ENCODE measurements at regions not wholly inside any gene's neighbourhood (a gene's known extent, or its start where the extent isn't known, plus 50 kb on each side); places are given as distances from the start of the nearest gene placed in this dataset.
A peak's percentile ranks its signal among the peaks of the same experiment; 100 is the strongest.

DNA sequence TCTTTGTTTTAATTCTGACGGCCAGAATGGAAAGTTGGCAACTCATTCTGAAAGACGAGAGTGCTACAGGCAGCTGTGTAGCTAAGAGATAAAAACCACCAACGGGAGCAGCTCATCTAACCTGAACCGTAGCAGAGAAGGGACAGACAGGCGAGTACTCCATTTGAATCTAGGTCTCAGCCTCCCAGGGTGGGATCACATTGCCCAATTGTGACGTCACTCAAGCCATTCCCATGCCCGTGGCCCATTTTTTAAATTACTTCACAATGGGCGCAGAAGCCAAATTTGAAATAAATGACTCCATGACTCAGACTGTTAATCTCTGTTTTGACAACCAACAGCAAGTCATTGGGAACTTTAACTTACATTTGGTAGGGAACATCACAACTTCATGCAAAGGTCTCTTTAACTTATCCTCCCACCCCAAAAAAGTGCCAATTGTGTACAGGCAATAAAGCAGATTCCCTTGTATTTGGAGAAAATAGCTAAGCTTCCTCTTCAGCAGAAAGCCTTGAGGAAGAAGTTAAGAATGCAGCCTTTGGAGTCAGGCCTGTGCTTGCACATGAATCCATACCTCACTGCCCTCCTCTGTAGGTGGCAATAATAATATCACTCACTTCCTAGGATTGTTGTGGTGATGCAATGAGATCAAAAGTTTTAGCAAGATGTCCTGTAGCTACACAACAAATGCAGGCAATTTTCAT lies 93.2 kb upstream of the KIF5B start:
- Histone ChIP-seq H3K4me1 (ENCODE audit: control insufficient read depth in 1 of 2, insufficient read depth in 2 of 2, low read length in 2 of 2) (peaks cover 0 to 14% of the 10 kb centered on the region in 2 experiments; a peak in 2 of 4 replicates), H3K9ac (ENCODE audit: low read length) (no peak overlapping the region), H4K20me1 (ENCODE audit: insufficient read depth) (no peaks in the 10 kb centered on the region), H3K27me3 (ENCODE audit: insufficient read depth, low read length) (no peaks in the 10 kb centered on the region), H3K36me3 (ENCODE audit: control insufficient read depth in 1 of 2, insufficient read depth in 2 of 2, low read length in 2 of 2) (no peaks in the 10 kb centered on the region), H3K4me3 (replicated peaks in 1 of 2; ENCODE audit: low read depth in 1 of 2, low read length in 2 of 2) (no peak overlapping the region), H3K9me2 (ENCODE audit: insufficient read depth) (no peaks in the 10 kb centered on the region), H3K27ac (ENCODE audit: low read depth, low read length) (no peak overlapping the region), H3K9me3 (ENCODE audit: control insufficient read depth in 1 of 2, insufficient read depth in 1 of 2, low read depth in 1 of 2, low read length in 2 of 2) (no peaks in the 10 kb centered on the region), H3K4me2 (ENCODE audit: low read length) (peak overlapping the region; percentile 24), H2AFZ (ENCODE audit: low read depth, low read length, poor library complexity, severe bottlenecking) (no peak overlapping the region), H3K79me2 (ENCODE audit: insufficient read depth, low read length) (no peaks in the 10 kb centered on the region)
- ChIA-PET RAD21 (ENCODE audit: low non-redundant PET in 1 of 2, low total read pairs in 2 of 2, uncharacterized antibody in 2 of 2, unreplicated experiment in 2 of 2) (no interaction called here), POLR2A (interaction anchor here (0.5 to 2.1 kb wide), 3 partner anchors 10 to 1170 kb away, joined by 3 to 10 read pairs (median 3); no protein-coding TSS in a partner anchor), CTCF (interaction anchor here (1.0 kb wide), 1 partner anchor 10 kb away, joined by 3 read pairs; no protein-coding TSS in a partner anchor)
- no peak for TF ChIP-seq ZNF274 (IDR thresholded peaks at IDR 0.05; ENCODE audit: low read depth, low read length)
- TF ChIP-seq TCF7L2 (IDR thresholded peaks at IDR 0.05; ENCODE audit: borderline replicate concordance, extremely low read depth, insufficient read depth, insufficient read length): no peak
- no peak for TF ChIP-seq EZH2 (IDR thresholded peaks at IDR 0.05)
- 0 out of 2 replicates have a peak, but pooled peaks have one; percentile 8 for TF ChIP-seq FOSL1 (IDR thresholded peaks at IDR 0.05; ENCODE audit: low read depth)
- TF ChIP-seq POLR2AphosphoS5 (IDR thresholded peaks at IDR 0.05; ENCODE audit: low read depth, low read length): no peak
- TF ChIP-seq EZH2phosphoT487 (IDR thresholded peaks at IDR 0.05; ENCODE audit: borderline replicate concordance): no peak
- TF ChIP-seq, protein P1, sequence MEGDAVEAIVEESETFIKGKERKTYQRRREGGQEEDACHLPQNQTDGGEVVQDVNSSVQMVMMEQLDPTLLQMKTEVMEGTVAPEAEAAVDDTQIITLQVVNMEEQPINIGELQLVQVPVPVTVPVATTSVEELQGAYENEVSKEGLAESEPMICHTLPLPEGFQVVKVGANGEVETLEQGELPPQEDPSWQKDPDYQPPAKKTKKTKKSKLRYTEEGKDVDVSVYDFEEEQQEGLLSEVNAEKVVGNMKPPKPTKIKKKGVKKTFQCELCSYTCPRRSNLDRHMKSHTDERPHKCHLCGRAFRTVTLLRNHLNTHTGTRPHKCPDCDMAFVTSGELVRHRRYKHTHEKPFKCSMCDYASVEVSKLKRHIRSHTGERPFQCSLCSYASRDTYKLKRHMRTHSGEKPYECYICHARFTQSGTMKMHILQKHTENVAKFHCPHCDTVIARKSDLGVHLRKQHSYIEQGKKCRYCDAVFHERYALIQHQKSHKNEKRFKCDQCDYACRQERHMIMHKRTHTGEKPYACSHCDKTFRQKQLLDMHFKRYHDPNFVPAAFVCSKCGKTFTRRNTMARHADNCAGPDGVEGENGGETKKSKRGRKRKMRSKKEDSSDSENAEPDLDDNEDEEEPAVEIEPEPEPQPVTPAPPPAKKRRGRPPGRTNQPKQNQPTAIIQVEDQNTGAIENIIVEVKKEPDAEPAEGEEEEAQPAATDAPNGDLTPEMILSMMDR (IDR thresholded peaks at IDR 0.05 in 2 of 3, conservative IDR thresholded peaks at IDR 0.05 in 1 of 3; ENCODE audit: borderline replicate concordance in 1 of 3, insufficient read depth in 1 of 3, low read depth in 2 of 3, low read length in 2 of 3): no peak
- TF ChIP-seq YY1 (IDR thresholded peaks at IDR 0.05; ENCODE audit: extremely low read depth, insufficient replicate concordance, low read depth, low read length): no peak
- peak; percentile 75 for TF ChIP-seq CEBPB (IDR thresholded peaks at IDR 0.05; ENCODE audit: low read depth)
- TF ChIP-seq, protein P2, sequence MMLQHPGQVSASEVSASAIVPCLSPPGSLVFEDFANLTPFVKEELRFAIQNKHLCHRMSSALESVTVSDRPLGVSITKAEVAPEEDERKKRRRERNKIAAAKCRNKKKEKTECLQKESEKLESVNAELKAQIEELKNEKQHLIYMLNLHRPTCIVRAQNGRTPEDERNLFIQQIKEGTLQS (IDR thresholded peaks at IDR 0.05): peak; percentile 57; the same call in 1 of the 2 replicates
- TF ChIP-seq POLR2A (IDR thresholded peaks at IDR 0.05; ENCODE audit: borderline replicate concordance, extremely low read depth, insufficient read depth, insufficient read length): no peak
- TF ChIP-seq JUND (IDR thresholded peaks at IDR 0.05): 0 out of 2 replicates have a peak, but pooled peaks have one; percentile 9
- no TSS peak for BruUV-seq (replicated peaks)
- ATAC-seq: peak; percentile 67
- peak; percentile 35 for DNase-seq (ENCODE audit: low read depth, low spot score)
- intact Hi-C loops (cut with micrococcal nuclease): no loop called here
